Spleen (tissue), 11 donors: ENCODE measurements at regions not wholly inside any gene's neighbourhood (a gene's known extent, or its start where the extent isn't known, plus 50 kb on each side); places are given as distances from the start of the nearest gene placed in this dataset.

Experiments
- DNase-seq: peaks from one replicate; pipeline ENCODE4 v3.0.0-alpha.2; 2020
- H3K27ac ChIP-seq, 8 donors: fragments of 200-600 bp; sonication (generic) in 7 of 8; 1 replicate in 4 of 8; 2 replicates in 4 of 8; pipeline versions ENCODE4 v1.5.0 to v1.8.0; 2016 to 2021; ENCODE audit warnings: inconsistent platforms in 4 of 8, mild to moderate bottlenecking in 4 of 8, moderate library complexity in 1 of 8
- H3K27me3 ChIP-seq, 7 donors: fragments of 200-600 bp; sonication (generic) in 6 of 7; replicated peaks in 1 of 7; 1 replicate in 4 of 7; 2 replicates in 3 of 7; pipeline versions ENCODE4 v1.5.0 to v1.8.0; 2016 to 2021; ENCODE audit warnings: inconsistent platforms in 3 of 7, mild to moderate bottlenecking in 1 of 7
- H3K36me3 ChIP-seq, 6 donors: fragments of 200-600 bp; sonication (generic) in 5 of 6; 1 replicate in 4 of 6; 2 replicates in 2 of 6; pipeline versions ENCODE4 v1.5.0 to v1.8.0; 2016 to 2021; ENCODE audit warnings: inconsistent platforms in 2 of 6
- H3K4me1 ChIP-seq, 6 donors: fragments of 200-600 bp; sonication (generic) in 5 of 6; 1 replicate in 3 of 6; 2 replicates in 3 of 6; pipeline versions ENCODE4 v1.5.0 to v1.8.0; 2016 to 2021; ENCODE audit warnings: inconsistent platforms in 3 of 6
- H3K4me3 ChIP-seq, 8 donors: fragments of 200-600 bp; sonication (generic) in 7 of 8; 1 replicate in 4 of 8; 2 replicates in 4 of 8; pipeline versions ENCODE4 v1.5.0 to v1.8.0; 2016 to 2021; ENCODE audit warnings: inconsistent platforms in 4 of 8, mild to moderate bottlenecking in 4 of 8, moderate library complexity in 2 of 8
- H3K9me3 ChIP-seq, 8 donors: fragments of 200-600 bp; sonication (generic) in 7 of 8; 1 replicate in 4 of 8; 2 replicates in 4 of 8; pipeline versions ENCODE4 v1.5.0 to v1.8.0; 2016 to 2021; ENCODE audit warnings: inconsistent platforms in 4 of 8
- CTCF ChIP-seq, 11 experiments: fragments of 200-600 bp in 7 of 11; fragments of 450-650 bp in 4 of 11; sonication (generic) in 4 of 11; IDR thresholded peaks in 8 of 11; conservative IDR thresholded peaks in 3 of 11; 1 replicate in 7 of 11; 2 replicates in 4 of 11; pipeline versions ENCODE4 v1.4.0 to v1.8.0; 2016 to 2021; ENCODE audit warnings: antibody characterized with exemption in 11 of 11, inconsistent platforms in 4 of 11, mild to moderate bottlenecking in 1 of 11
- POLR2A ChIP-seq, 3 donors: fragments of 450-650 bp; IDR thresholded peaks; one replicate each; pipeline ENCODE4 v1.5.1; 2017; ENCODE audit warnings: antibody characterized with exemption in 3 of 3, mild to moderate bottlenecking in 1 of 3
- POLR2AphosphoS5 ChIP-seq, 3 donors: sonication (generic); formaldehyde crosslinking; IDR thresholded peaks; one replicate each; pipeline ENCODE4 v1.5.1; 2017; ENCODE audit warnings: antibody characterized with exemption in 3 of 3
- WGBS, 5 donors: extraction: QIAGEN DNeasy Blood & Tissue Kit in 3 of 5; methylation state at CpG; one replicate each; pipeline versions ENCODE4 v1.1.5 to v1.1.7; 2013 to 2018; 5-methylcytosine and 5-hydroxymethylcytosine counted together
- intact Hi-C: fragments of 100-400 bp; cut with DNase I; formaldehyde crosslinking; loops from one replicate; pipeline ENCODE4 v1.15.0; 2023; ENCODE audit warnings: low total_unique reads
- donor health status: healthy with polysubstance abuse.
- donor health status: DM: no; HTN: no; CAD: no; lungs with moderate emphysema.
- donor health status: DM: no; HTN: no; CAD: no.
- donor health status: Bipolar disorder and iron deficiency.
- donor health status: healthy.
- donor health status: DM: no; HTN: no; CAD: no.
- donor health status: DM: yes; HTN: yes; CAD: no.

GRCh38 chr6:84546427-84546914, 217.9 kb downstream of the TBX18 start:
- no peak overlapping the region for H3K4me3 ChIP-seq
- TF ChIP-seq POLR2A (IDR thresholded peaks at IDR 0.05) = no peak
- no peak for TF ChIP-seq POLR2AphosphoS5 (IDR thresholded peaks at IDR 0.05)
- TF ChIP-seq CTCF (IDR thresholded peaks at IDR 0.05 in 8 of 11, conservative IDR thresholded peaks at IDR 0.05 in 3 of 11) = no peak
- no peaks in the 10 kb centered on the region for H3K4me1 ChIP-seq
- peaks cover 0 to 27% (median 6%) of the 10 kb centered on the region in 8 donors for H3K9me3 ChIP-seq
- WGBS, 5 donors = 44 to 64% (median 59%) methylated on average over 9 of the region's 9 CpGs
- DNase-seq = no peak
- H3K36me3 ChIP-seq = no peaks in the 10 kb centered on the region
- intact Hi-C loops = no loop called here
- no peak overlapping the region for H3K27ac ChIP-seq
- H3K27me3 ChIP-seq = no peaks in the 10 kb centered on the region

- Histone ChIP-seq H3K4me3 (no peak overlapping the region), H3K27me3 (no peaks in the 10 kb centered on the region), H3K27ac (no peak overlapping the region), H3K4me1 (no peaks in the 10 kb centered on the region), H3K36me3 (no peaks in the 10 kb centered on the region), H3K9me3 (peaks cover 0 to 34% (median 9%) of the 10 kb centered on the region in 8 donors)
- intact Hi-C loops = no loop called here
- WGBS, 5 donors = 50 to 68% (median 64%) methylated on average over 4 of the region's 4 CpGs
- TF ChIP-seq CTCF (IDR thresholded peaks at IDR 0.05 in 8 of 11, conservative IDR thresholded peaks at IDR 0.05 in 3 of 11) (no peak), POLR2A (IDR thresholded peaks at IDR 0.05) (no peak), POLR2AphosphoS5 (IDR thresholded peaks at IDR 0.05) (no peak)
- DNase-seq = no peak
Measured at GRCh38 chr6:84539122-84539856, 225.1 kb downstream of the TBX18 start.

- H3K36me3 ChIP-seq = no peaks in the 10 kb centered on the region
- no peaks in the 10 kb centered on the region for H3K4me1 ChIP-seq
- intact Hi-C loops = no loop called here
- H3K9me3 ChIP-seq = peaks cover 0 to 16% (median 5%) of the 10 kb centered on the region in 8 donors
- H3K4me3 ChIP-seq = no peak overlapping the region
- H3K27me3 ChIP-seq = no peaks in the 10 kb centered on the region
- H3K27ac ChIP-seq = no peak overlapping the region
- TF ChIP-seq POLR2A (IDR thresholded peaks at IDR 0.05) = no peak
- no peak for TF ChIP-seq POLR2AphosphoS5 (IDR thresholded peaks at IDR 0.05)
- TF ChIP-seq CTCF (IDR thresholded peaks at IDR 0.05 in 8 of 11, conservative IDR thresholded peaks at IDR 0.05 in 3 of 11) = no peak
- DNase-seq = no peak
- 69 to 85% (median 77%) methylated on average over 4 of the region's 4 CpGs for WGBS, 5 donors
Measured at GRCh38 chr6:84536885-84537638, 227.3 kb downstream of the TBX18 start.

- no peaks in the 10 kb centered on the region for H3K27me3 ChIP-seq
- intact Hi-C loops = no loop called here
- DNase-seq = no peak
- TF ChIP-seq POLR2A (IDR thresholded peaks at IDR 0.05) (no peak), POLR2AphosphoS5 (IDR thresholded peaks at IDR 0.05) (no peak), CTCF (IDR thresholded peaks at IDR 0.05 in 8 of 11, conservative IDR thresholded peaks at IDR 0.05 in 3 of 11) (no peak)
- no peaks in the 10 kb centered on the region for H3K36me3 ChIP-seq
- H3K4me3 ChIP-seq = no peak overlapping the region
- H3K9me3 ChIP-seq = peaks cover 0 to 8% (median 0%) of the 10 kb centered on the region in 8 donors
- no peak overlapping the region for H3K27ac ChIP-seq
- H3K4me1 ChIP-seq = no peaks in the 10 kb centered on the region
Measured at GRCh38 chr6:84528201-84528600, 236.2 kb downstream of the TBX18 start.
